Neutrophil (primary cell): ENCODE measurements at regions not wholly inside any gene's neighbourhood (a gene's known extent, or its start where the extent isn't known, plus 50 kb on each side); places are given as distances from the start of the nearest gene placed in this dataset.

Experiments used
- H3K27ac ChIP-seq: fragments of 200-600 bp; sonication (generic); 2 replicates; pipeline ENCODE4 v1.5.1; 2016; ENCODE audit warnings: mild to moderate bottlenecking, moderate library complexity
- H3K27me3 ChIP-seq: fragments of 200-600 bp; sonication (generic); 2 replicates; pipeline ENCODE4 v1.6.0; 2016; ENCODE audit warnings: mild to moderate bottlenecking
- H3K36me3 ChIP-seq: fragments of 200-600 bp; sonication (generic); 2 replicates; pipeline ENCODE4 v1.5.1; 2017
- H3K4me1 ChIP-seq, 2 experiments: fragments of 200-600 bp in 1 of 2; sonication (generic) in 1 of 2; 1 replicate in 1 of 2; 2 replicates in 1 of 2; pipeline versions ENCODE4 v1.5.1 to v1.6.1; 2013 to 2016; ENCODE audit warnings: low read depth in 1 of 2, low read length in 1 of 2, mild to moderate bottlenecking in 1 of 2, moderate library complexity in 1 of 2; ENCODE audit not compliant: control insufficient read depth in 1 of 2, insufficient read depth in 1 of 2
- H3K4me3 ChIP-seq, 2 experiments: fragments of 200-600 bp in 1 of 2; sonication (generic) in 1 of 2; 1 replicate in 1 of 2; 2 replicates in 1 of 2; pipeline ENCODE4 v1.5.1; 2013 to 2016; ENCODE audit warnings: low read depth in 1 of 2, low read length in 1 of 2, mild to moderate bottlenecking in 1 of 2, moderate library complexity in 1 of 2
- H3K9me3 ChIP-seq: fragments of 200-600 bp; sonication (generic); 2 replicates; pipeline ENCODE4 v1.5.1; 2016
- TF ChIP-seq, protein P1 (sequence below): fragments of 200-600 bp; sonication (generic); IDR thresholded peaks from 2 replicates; pipeline ENCODE4 v1.5.1; 2016; ENCODE audit warnings: antibody characterized with exemption

DNA sequence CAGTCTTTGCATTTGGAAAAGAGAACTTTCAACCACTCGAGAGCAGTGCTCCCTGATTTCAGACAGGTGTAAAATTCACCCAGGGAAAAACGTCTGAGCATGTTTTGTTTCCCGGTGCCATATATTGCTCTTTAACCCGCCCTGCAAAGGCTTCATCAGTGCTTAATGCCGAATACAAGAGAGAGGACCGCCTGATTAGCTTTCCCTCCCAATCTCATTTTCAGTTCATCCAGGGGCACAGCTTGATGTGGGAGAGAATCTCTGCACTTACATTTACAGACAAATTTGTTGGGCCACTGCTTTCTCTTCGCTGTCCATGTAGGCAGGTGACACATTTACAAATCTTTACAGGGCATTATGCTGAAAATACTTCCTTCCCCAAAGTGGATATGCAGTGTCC is 499.1 kb downstream of the LIG4 start:
- Histone ChIP-seq H3K9me3 (no peaks in the 10 kb centered on the region), H3K27ac (no peak overlapping the region), H3K36me3 (no peaks in the 10 kb centered on the region), H3K4me1 (no peaks in the 10 kb centered on the region), H3K4me3 (no peak overlapping the region), H3K27me3 (no peaks in the 10 kb centered on the region)
- TF ChIP-seq, protein P1, sequence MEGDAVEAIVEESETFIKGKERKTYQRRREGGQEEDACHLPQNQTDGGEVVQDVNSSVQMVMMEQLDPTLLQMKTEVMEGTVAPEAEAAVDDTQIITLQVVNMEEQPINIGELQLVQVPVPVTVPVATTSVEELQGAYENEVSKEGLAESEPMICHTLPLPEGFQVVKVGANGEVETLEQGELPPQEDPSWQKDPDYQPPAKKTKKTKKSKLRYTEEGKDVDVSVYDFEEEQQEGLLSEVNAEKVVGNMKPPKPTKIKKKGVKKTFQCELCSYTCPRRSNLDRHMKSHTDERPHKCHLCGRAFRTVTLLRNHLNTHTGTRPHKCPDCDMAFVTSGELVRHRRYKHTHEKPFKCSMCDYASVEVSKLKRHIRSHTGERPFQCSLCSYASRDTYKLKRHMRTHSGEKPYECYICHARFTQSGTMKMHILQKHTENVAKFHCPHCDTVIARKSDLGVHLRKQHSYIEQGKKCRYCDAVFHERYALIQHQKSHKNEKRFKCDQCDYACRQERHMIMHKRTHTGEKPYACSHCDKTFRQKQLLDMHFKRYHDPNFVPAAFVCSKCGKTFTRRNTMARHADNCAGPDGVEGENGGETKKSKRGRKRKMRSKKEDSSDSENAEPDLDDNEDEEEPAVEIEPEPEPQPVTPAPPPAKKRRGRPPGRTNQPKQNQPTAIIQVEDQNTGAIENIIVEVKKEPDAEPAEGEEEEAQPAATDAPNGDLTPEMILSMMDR: no peak

DNA sequence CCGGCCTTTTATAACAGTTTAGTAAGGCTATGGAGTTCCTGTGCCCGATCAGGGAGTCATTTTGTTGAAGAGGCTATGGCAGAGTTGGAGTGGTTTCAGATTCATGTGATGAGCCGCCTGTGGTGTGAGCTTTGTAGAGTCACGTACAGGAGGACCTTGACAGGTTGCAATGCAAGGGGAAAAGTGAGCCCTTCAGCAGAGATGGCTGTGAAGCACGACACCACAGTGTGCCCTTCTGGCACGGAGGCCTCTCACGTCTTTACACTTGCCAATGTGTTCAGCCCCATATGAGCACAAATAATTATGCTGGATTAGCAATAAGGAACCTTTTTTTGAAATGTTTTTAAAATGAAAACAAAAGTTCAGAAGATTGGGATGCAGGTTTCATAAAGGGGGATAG is 499.8 kb downstream of the LIG4 start:
- Histone ChIP-seq H3K4me1 (no peaks in the 10 kb centered on the region), H3K9me3 (no peaks in the 10 kb centered on the region), H3K27me3 (no peaks in the 10 kb centered on the region), H3K27ac (no peak overlapping the region), H3K4me3 (no peak overlapping the region), H3K36me3 (no peaks in the 10 kb centered on the region)
- TF ChIP-seq, protein P1: no peak

DNA sequence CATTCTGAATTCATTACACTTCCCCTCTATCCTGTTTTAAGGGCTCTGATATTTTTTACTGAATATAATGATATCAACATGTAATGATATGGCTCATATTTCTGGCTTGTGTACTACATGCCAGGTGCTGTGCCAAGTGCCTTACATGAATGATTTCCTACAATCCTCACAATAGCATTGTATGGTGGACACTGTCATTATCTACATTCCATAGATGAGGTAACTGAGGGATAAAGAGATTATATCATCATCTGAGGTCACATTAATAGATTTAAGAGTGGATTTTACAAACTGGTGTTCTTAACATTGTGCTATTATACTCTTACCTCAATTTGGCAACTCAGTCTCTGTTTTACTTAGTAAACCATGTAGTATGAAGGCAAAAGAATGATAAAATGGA is 502.0 kb downstream of the LIG4 start:
- no peaks in the 10 kb centered on the region for H3K36me3 ChIP-seq
- H3K4me3 ChIP-seq: no peak overlapping the region
- no peak overlapping the region for H3K27ac ChIP-seq
- no peaks in the 10 kb centered on the region for H3K4me1 ChIP-seq
- no peaks in the 10 kb centered on the region for H3K27me3 ChIP-seq
- TF ChIP-seq, protein P1: no peak
- H3K9me3 ChIP-seq: no peaks in the 10 kb centered on the region

DNA sequence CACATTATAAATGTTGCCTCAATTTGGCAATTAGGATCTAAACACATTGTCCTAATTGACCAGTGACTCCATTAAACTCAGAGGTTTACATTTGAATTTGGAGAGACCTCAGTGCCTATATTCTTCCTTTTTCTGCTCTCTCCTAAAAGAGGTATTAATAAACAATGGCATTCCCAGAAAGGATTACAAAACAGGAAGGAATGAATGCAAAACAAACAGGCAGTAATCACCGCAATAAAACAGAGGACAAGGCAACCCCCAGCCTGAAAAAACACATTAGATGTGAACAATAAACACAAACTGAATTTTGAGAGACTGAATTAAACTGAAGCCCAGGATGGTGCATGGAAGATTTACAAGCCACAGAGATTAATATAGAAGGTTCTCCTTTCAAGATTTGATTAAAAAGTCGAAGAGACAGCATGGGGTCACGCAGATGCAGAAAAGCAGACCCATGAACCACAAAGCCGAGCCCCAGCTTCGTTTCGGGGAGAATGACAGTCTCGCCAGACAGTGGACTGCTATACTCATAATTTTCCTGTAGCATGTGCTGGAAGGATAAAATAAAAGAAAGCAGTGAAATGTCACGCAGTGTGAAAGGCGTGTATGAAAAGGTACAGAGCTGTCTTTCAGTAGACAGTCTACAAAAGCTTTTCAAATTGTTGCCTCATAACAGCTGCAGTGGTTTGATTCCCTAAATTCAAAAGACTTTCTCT is 503.0 kb downstream of the LIG4 start:
- no peaks in the 10 kb centered on the region for H3K27me3 ChIP-seq
- H3K27ac ChIP-seq: no peak overlapping the region
- no peaks in the 10 kb centered on the region for H3K36me3 ChIP-seq
- H3K4me1 ChIP-seq: no peaks in the 10 kb centered on the region
- no peak overlapping the region for H3K4me3 ChIP-seq
- TF ChIP-seq, protein P1: no peak
- no peaks in the 10 kb centered on the region for H3K9me3 ChIP-seq

DNA sequence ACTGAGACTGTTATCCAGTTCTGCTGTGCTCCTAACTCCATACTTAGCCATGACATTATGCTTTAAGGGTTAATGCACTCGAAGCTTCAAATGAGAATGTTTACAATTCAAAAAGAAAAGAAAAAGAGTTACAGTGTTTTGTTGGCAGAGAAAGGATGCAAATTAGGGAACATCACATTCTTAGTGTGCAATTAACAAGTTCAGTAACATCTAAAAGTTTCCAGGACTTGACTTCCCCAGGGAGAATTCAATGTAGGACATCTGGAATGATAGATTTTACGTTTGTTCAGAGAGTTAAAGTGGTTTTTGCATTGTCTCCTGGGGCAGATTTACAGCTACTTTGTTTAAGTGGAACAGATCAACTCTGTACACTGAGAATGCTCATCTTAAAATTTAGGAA is 525.2 kb downstream of the LIG4 start:
- Histone ChIP-seq H3K27me3 (no peaks in the 10 kb centered on the region), H3K36me3 (no peaks in the 10 kb centered on the region), H3K27ac (no peak overlapping the region), H3K9me3 (no peaks in the 10 kb centered on the region), H3K4me1 (no peaks in the 10 kb centered on the region), H3K4me3 (no peak overlapping the region)
- TF ChIP-seq, protein P1: no peak

DNA sequence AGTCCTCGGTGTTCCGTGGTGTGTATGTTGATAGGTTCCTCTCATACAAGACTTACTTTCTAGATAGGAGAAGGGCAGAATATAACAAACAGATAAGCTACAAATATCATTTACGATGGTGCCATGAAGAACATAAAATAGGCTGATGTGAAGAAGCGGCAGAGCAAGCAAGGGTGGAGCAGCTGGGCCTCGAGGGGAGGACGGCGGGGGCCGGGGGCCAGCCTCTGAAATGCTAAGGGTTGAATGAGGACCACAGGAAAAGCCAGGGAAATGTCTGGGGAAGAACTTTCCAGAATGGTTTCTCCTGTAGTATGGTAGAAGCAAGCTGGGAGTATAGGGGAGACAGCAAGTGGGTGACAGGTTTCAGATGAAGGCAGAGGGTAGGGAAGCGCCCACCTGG is 529.5 kb downstream of the LIG4 start:
- no peaks in the 10 kb centered on the region for H3K36me3 ChIP-seq
- no peak overlapping the region for H3K27ac ChIP-seq

More for the DNA sequence above, 529.5 kb downstream of the LIG4 start:
- TF ChIP-seq, protein P1: no peak
- H3K4me3 ChIP-seq: no peak overlapping the region
- H3K9me3 ChIP-seq: no peaks in the 10 kb centered on the region
- H3K4me1 ChIP-seq: no peaks in the 10 kb centered on the region
- no peaks in the 10 kb centered on the region for H3K27me3 ChIP-seq
